Hematopoietic multipotent progenitor cell treated with erythropoietin and hydrocortisone succinate and interleukin-3 and kit ligand, for 6 days (in vitro differentiated cells): ENCODE measurements at regions not wholly inside any gene's neighbourhood (a gene's known extent, or its start where the extent isn't known, plus 50 kb on each side); places are given as distances from the start of the nearest gene placed in this dataset.
A peak's percentile ranks its signal among the peaks of the same experiment; 100 is the strongest.

Source experiments
- DNase-seq: peaks from one replicate; pipeline ENCODE4 v3.0.0-alpha.2; 2015

DNA sequence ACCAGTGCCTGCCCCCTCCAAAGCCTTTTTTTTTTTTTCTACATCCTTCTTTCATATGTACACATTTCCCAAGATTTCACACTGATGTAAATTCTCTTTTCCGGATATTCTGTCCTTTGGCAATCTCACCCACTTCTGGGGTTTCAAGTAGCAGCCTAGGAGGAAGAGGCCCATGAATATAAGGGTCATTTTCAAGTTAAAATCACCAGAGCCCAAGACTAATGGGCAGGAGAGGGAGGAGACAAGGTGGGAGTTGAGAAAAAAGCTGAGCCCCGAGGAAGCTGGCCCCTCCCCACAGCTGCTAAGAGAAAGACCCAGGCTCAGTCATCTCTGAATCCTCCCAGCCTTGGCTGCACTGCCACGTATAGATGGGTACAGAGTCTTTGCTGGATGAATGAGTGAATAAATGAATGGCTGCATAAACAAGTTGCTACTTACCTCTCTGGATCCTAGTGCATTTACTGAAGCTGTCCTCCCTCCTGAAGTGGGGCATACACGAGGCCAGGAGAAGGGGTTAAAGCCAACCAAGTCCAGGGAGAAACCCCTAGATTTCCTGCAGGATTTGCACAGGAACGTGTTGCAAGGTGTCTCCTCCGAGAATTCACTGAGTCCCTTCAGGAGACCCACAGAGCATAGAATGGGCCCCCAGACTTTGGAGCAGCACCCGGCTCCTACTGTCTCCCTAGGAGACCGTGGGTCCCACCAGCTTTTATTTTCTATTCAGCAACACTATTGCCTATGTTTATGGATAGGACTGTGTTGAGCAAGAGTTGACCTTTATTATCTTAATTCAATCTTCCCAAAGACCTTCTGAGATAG, 100.8 kb upstream of the LIPC start:
- DNase-seq, result no peak

DNA sequence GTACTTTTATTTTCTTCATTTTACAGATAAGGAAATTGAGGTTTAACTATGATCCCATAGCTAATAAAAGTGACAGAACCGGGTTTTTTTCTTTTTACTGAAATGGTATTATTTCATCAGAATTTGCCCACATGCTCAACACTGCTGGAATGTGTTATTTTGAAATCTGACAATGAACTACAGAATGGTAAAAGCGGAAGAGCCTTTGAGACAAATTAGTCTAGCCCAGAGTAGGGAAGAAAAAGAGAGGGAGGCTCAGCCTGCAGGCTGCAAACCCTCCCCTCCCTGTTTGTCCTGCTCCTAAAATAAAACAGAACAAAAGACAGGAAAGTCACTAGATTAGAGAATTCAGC, 100.3 kb upstream of the LIPC start:
- DNase-seq, result peak; percentile 66

DNA sequence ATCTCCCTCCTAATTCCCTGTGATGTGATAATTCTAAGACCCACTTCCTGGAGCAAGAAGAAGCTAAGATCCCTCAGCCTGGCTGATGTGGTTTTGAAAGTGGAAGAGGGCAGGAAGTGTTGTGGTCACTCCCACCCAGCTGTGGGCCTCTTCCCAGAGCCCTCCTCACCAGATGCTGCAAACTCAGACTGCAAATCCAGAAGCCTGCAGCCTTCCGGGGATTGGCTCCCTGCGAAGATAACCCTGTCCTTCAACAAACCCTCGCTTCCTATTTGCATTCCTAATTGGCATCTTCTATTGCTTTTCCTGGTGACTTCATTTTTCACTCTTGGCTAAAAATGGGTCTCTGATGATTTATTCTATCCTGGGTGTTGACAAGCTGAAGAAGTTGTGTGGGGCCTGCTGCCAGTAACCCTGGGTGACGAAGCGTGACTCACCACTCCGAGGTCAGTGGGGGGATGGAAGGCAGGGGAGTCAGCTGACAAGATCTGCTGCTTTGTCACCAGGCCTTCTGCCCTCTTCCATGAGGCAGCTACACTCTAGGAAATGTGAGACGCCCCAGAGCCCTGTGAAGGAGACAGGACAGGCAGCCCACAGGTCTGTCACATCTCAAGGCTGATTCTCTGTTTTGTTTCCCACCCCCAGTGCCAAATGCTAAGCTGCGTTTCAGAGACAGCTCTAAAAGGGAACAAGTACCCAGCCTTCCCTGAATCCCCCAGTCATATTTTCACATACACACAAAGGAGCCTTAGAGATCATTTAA, 99.7 kb upstream of the LIPC start:
- peak; percentile 96 for DNase-seq

DNA sequence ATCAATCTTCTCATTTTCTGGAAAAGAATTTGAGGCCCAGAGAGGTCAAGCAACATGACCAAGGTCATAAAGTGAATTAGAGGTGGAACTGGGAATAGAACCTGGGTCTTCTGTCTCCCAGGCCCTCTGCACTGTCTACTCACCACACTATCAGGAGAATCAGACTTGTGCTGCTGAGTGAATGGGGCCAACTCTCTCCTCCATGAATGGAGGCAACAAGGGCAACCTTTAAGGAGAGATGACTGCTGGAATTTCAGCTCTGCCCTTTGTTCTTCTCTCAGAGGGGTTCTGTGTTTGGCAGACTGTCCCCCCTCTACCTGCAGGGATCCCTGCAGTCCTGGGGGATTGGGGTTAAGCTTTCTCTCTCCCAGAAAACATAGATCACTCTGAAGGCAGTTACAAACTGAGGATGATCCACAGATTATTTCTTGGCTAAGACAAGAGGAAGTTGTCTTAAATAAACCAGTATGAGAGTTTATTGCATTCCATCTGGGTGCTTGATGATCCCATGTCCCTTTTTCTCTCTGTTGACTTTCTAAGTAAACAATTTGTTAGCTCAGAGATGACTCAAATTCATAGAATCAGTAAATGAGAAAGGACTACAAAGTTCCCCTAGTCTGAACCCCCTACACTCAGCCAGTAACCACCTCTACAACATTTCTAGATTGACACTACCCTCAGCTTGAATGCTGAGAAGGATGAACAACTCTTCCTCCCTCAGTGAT, 99.0 kb upstream of the LIPC start:
- peak; percentile 27 for DNase-seq

DNA sequence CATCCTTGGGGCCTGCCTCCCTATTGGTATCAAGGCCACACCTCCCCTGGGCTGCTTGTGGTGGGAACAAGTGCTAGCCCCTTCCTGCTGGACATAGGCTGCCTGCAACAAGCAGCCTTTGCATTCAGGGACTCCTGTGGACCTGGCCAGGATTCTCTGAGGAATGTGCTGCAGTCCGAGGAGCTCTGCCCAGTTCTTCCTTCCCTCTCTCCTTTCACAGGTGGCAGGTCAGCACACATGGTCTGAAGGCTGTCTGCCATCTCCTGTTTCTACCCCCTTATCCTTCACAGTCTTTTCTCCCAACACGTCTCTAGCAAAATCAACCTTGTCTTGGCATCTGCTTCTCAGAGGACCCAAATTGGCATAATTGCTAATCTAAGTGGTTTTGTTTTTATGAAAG, 97.0 kb upstream of the LIPC start:
- DNase-seq, result no peak

DNA sequence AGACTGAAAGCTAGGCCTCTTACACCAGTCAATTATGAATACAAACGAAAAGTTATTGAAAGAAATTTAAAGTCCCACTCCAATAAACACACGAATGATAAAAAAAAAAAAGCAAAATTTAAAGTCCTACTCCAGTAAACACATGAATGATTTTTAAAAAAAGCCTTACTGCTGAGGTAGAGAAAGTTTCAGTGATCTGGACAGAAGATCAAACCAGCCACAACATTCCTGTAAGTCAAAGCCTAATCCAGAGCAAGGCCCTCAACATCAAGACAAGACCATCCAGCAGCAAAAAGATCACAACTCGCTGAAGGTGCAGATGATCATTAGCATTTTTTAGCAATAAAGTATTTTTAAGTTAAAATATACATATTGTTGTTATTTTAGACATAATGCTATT, 95.6 kb upstream of the LIPC start:
- no peak for DNase-seq

DNA sequence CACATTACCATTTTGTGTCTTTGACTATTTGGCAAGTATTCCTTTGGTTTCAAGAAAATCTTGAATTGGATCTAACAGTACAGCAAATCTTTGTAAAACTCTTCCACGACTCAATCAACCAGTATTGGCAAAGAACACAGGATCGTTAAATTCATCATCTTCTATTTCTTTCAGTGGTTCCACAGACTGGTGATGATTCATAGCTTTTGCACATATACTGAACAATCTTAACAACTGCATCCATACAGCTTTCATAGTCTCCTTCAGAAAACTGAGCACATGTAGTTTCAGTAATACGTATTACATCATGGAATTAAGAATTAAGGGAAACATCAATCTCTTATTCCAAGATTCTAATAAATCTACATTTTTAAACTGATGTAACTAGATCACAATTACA, 91.6 kb upstream of the LIPC start:
- DNase-seq, result no peak

DNA sequence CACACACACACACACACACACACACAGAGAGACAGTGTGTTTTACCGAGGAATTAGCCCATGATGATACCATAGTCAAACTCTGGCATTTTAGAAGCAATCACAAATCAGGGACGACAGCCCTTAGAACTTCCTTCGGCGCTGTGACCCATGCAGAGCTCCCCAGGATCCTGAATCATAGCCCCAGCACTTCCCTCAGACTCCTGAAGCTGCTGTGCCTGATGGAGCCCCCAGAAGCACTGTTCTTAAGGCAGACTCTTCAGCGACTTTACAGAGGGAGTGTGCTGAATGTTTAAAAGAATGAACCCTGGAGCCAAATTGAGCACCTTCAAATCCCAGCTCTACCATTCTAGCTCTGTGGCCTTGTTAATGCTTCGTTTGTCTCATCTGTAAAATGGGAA, 89.3 kb upstream of the LIPC start:
- DNase-seq, result no peak

DNA sequence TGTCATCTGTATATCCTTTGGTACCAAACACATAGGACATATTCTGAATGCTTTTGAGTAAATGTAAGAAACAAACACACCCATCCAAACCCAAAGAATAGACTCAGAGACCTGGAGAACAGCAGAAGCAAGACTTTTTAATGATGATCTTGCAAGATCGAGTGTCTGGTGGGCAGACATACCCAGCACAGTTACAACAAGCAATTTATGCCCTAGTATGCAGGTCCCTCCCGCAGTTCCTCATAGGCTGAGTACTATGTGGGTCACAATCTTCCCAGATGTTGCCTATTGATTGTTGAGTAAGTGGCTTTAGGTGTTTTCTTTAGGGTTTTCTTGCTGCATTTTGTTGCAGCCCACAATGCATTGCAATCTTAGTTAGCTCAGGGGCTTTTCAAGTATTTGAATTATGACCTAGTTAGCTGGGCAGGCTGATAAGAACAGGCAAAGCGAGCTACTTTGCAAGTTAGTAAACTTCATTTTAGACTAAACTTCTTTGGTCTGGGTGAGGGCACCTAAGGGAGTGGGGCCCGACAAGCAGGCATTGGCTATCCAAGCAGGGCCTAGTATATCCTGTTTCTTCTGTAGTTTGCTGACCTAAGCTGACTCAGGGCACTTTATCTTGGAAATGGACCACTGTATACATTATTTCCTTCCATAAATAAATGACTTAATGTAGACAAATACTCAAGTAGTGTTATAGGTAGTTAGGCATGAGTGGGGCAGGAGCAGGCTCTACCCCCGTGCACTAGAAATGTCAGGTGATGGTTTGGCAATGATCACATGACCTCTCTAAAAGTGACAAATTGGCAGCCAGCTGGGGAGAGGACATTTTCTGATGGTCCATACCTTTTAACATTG, 87.3 kb upstream of the LIPC start:
- DNase-seq, result peak; percentile 9

DNA sequence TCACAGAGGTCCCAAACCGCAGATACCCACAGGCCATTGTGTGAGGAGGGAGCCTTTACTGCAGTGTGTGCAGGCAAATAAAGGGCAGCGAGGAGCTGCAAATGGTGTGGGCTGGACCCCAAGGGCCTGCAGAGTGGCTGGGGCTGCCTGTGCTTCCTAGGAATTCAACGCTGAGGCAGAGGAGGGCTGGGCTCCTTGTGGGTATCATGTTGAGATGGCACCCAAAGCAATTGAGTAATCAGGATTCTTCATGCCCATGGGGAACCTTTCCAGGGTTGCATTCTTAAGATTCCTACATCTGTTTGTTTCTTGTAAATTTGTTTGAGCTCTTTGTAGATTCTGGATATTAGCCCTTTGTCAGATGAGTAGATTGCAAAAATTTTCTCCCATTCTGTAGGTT, 85.4 kb upstream of the LIPC start:
- no peak for DNase-seq

DNA sequence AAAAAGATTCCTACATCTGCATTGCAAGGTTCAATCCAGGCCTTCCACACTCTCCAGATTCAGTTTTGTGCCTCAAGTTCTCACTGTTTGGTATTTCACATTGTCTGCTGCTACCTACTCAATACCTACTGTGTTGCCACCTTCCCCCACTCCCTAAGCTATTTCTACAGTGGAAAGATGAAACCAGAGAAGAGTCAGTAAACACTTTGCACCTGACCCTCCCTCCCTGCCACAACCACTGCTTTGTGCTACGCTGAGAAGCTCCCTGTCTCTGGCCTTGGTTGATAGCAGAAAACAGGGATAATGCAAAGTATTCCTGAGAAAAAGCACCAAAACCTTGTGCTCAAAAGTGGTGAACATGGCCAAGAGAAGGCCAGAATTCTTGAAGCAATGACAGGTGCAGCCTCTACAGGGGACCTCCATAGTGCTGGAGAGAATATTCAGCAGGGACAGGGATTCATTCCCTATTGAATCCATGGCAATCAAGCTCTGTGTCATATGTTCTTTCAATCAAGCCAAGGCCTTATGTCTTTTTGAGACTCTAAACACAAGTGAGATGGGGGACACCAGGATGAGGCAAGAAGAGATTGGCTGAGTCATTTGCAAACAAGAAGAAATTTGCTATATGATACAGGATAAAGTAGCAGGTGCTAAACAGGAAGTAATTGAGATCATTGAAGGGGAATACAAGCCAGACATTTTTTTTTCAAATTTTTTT, 83.5 kb upstream of the LIPC start:
- DNase-seq, result no peak

DNA sequence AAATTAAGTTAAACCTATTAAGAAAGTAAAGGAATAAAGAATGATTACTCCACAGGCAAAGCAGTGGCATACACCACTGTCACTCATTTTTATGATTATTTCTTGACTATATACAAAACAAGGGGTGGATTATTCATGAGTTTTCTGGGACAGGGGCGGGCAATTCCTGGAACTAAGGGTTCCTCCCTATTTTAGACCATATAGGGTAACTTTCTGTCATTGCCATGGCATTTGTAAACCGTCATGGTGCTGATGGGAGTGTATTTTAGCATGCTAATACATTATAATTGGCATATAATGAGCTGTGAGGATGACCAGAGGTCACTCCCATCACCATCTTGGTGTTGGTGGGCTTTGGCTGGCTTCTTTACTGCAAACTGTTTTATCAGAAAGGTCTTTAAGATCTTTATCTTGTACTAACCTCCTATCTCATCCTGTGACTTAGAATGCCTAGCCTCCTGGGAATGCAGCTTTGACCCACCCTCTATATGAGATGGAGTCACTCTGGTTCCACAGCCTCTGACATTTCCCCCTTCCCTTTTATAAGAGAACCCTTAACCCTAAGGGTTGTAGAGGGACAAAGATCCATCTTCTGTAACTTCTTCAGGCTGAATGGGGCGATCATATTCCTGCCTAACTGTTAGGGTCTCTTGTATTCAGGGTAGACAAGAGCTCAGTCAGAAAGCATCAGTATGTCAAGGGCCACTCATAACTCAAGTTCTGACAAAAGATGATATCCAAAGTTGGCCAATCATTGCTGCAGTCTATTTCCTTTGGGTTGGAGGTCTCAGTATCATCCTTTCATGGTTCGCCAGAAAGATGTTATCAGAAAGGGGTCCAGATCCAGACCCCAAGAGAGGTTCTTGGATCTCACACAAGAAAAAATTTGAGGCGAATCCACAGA, 79.5 kb upstream of the LIPC start:
- no peak for DNase-seq

DNA sequence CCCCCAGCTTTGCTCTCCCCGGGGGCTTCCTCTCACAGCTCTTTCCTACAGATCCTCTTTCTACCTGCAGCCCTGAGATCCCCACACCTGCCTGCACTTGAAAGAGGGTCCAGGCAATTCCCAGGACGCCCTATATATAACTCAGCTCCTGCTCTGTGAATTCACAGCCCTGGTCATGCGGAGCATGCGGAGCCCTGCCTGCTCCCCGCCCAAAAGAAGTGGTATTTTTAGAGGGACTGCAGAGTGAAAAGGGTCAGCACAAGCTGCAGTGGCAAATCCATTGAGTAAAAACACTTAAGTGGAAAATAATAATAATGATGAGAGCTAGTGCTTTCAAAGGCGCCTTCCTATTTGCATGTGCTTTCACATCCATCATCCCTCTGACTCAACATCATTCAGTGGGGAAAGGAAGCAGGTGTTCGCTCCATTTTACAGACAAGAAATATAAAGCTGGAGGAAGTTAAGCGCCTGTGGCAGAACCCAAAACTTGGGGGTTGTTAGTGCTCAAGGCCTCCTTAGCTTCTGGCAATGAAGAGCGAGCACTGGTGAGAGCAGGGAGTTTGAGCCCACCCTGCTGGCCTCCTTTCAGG, 76.3 kb upstream of the LIPC start:
- DNase-seq, result no peak

DNA sequence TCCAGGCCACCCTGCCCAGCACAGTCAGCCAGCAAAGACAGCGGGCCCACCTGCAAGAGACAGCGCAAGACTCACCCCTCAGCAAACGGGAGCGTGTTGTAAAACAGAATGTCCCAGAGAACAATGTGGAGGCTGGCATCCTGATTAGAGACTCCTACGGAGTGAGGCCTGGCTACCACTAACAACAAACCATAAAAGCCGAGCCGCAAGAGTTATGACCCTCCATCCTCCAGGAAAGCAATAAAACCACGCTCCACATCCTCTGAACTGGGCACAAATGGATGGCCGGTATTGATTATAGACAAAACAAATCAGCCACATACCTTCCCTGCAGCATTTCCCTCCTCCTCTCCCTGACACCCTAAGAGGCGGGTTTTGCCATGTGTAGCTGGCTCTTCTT, 75.8 kb upstream of the LIPC start:
- no peak for DNase-seq

DNA sequence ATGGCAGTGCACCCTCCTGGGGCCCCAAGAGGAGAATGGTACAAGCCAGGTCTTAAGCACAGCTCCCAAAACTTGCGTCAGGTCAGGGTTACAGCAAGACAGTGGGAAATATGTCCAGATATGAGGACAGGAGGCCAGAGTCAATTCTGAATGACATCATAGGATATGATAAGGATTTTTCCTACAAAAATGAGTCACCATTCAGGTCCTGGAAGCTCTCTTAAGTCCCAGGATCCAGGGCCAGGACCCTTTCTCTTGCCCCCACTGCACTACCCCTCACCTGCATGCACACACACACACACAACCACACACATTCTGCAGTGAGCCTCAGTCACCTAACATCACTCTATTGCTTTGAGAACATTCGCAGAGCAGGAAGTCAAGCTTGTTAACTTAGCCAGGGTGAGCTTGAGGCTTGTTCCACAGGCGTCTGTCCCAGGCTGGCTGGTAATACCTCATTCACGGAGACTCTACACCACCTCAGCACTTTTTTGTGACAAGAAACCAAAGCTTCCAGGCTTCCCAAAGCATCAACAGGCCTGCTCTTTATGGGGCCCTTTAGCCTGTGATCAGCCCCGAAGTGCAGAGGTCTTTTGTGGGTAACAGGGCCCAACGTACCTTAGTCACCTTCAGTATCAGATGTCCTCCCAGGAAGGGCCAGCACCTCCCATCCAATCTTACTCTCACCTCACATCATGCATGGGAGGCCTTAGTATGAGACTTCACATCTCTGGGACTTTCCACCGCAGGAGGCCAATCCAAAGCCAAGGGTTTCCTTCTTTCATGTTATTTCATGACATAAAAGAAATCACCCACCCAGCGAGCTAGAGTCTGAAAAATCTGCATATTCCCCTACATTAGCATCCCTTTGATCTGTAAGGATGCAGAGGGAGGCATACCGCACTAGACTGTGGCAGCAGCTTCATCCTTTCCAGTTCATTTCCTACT, 74.0 kb upstream of the LIPC start:
- no peak for DNase-seq

DNA sequence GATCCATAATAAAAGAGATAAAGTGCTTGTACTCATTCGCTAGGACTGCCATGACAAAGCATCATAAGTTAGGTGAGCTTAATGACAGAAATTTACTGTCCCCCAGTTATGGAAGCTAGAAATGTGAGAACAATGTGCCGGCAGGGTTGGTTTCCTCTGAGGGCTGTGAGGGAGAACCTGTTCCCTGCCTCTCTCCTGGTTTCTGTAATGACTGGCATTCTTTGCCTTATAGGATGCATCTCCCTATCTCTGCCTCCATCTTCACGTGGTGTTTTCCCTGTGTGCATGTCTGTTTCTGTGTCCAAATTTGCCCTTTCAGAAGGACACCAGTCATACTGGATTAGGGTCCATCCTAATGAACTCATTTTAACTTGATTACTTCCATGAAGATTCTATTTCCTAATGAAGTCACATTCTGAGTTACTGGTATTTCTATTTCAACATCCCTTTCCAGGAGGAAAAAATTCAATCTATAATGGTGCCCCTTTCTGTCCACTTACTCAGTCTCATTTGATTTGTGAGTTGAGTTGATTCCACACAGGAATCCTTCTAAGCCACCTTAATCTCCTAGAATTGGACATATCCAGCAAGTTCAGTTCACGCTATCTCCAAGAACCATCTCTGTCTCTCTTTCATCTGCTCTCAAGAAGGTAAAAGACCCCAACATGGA, 71.2 kb upstream of the LIPC start:
- DNase-seq, result no peak

DNA sequence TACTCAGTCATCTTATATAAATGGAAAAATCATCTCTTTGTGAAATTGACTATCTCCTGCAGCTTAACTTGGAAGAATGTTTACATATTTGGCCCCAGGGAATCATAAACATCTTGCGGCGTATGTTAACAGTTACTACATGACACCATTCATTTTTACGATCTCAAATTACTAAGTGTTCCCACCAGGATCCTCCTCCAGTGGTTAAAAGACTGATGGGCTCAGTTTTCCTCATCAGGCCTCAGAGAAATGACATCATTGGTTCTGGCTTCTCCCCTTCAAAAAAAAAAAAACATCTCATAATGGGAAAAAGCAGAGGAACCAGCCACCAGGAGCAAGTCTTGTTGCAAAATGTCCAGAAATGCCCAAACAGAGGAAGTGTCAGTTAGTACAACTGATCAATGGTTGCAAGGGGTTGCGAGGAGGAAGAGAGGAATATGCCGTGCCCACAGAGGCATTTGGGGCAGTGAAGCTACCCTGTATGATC, 70.5 kb upstream of the LIPC start:
- no peak for DNase-seq

DNA sequence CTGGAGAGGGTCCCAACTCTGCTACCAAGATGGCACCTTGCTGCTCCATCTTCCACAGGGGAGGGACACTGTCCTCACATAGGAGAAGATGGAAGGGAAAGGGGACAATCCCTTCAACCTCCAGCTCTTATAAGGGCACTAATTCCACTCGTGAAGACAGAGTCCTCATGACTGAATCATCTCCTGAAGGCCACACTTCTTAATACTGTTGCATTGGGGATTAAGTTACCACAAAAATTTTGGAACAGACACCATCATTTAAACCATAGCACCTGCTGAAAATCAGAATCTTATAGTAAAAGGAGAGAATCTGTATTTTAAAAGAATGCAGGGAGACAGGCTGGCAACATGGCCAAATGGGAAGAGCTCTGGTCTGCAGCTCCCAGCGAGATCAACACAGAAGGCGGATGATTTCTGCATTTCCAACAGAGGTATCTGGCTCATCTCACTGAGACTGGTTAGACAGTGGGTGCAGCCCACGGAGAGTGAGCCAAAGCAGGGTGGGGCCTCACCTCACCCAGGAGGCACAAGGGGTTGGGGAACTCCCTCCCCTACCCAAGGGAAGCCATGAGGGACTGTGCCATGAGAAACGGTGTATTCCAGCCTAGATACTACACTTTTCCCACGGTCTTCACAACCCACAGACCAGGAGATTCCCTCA, 69.4 kb upstream of the LIPC start:
- no peak for DNase-seq
